Brain microvascular endothelial cell (primary cell): ENCODE measurements at regions not wholly inside any gene's neighbourhood (a gene's known extent, or its start where the extent isn't known, plus 50 kb on each side); places are given as distances from the start of the nearest gene placed in this dataset.
"Not testable (repeated sequence)": the region's sequence is repeated elsewhere in the genome, so short reads cannot be mapped to it uniquely, and the experiment has no call there.

Experiments
- DNase-seq: peaks from one replicate; pipeline ENCODE4 v3.0.0-alpha.2; 2020
- H3K27ac ChIP-seq: fragments of 250-450 bp; sonication (Bioruptor Pico); 2 replicates; pipeline ENCODE4 v1.5.1; 2020; ENCODE audit warnings: mild to moderate bottlenecking, moderate library complexity
- H3K27me3 ChIP-seq: fragments of 250-450 bp; sonication (Bioruptor Pico); replicated peaks from 2 replicates; pipeline ENCODE4 v1.5.1; 2020; ENCODE audit warnings: mild to moderate bottlenecking
- H3K36me3 ChIP-seq: fragments of 250-450 bp; sonication (Bioruptor Pico); replicated peaks from 2 replicates; pipeline ENCODE4 v1.5.1; 2020; ENCODE audit warnings: mild to moderate bottlenecking
- H3K4me3 ChIP-seq: 2 replicates; pipeline ENCODE4 v1.5.1; 2011; ENCODE audit warnings: low read depth, mild to moderate bottlenecking, control low read depth, low read length, moderate library complexity
- in situ Hi-C: cut with HindIII; loops from 2 replicates; pipeline ENCODE4 v1.10.0; 2017; ENCODE audit warnings: low sequenced_read_pairs, low pct_ligation_motif_present
- TF ChIP-seq, protein P1 (sequence below): IDR thresholded peaks from 2 replicates; pipeline ENCODE4 v1.5.1; 2011; ENCODE audit warnings: low read depth, mild to moderate bottlenecking, moderate library complexity, low read length, control low read depth, inconsistent platforms; ENCODE audit errors: missing control alignments

DNA sequence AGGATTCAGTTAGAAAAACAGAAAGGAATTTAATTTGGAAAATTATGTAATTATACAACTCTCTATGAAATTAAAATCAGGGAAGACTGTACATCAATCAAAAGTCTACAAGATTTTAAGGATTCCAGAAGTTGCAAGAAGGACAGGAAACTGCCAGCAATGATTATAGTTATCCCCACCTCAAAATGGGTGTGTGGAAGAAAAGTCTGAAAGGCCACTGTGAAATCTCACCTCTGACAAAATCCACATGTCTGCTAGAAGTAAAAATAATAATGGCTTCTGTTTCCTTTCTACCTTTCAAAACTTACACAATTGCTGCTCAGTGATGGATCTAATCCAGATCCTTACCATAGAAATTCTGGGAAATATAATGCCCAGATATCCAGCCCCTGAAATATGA is 708.1 kb upstream of the ADGRL4 start:
- TF ChIP-seq, protein P1, sequence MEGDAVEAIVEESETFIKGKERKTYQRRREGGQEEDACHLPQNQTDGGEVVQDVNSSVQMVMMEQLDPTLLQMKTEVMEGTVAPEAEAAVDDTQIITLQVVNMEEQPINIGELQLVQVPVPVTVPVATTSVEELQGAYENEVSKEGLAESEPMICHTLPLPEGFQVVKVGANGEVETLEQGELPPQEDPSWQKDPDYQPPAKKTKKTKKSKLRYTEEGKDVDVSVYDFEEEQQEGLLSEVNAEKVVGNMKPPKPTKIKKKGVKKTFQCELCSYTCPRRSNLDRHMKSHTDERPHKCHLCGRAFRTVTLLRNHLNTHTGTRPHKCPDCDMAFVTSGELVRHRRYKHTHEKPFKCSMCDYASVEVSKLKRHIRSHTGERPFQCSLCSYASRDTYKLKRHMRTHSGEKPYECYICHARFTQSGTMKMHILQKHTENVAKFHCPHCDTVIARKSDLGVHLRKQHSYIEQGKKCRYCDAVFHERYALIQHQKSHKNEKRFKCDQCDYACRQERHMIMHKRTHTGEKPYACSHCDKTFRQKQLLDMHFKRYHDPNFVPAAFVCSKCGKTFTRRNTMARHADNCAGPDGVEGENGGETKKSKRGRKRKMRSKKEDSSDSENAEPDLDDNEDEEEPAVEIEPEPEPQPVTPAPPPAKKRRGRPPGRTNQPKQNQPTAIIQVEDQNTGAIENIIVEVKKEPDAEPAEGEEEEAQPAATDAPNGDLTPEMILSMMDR: no peak
- no peak overlapping the region for H3K4me3 ChIP-seq
- in situ Hi-C loops: no loop called here
- DNase-seq: no peak
- H3K36me3 ChIP-seq: no peaks in the 10 kb centered on the region
- H3K27me3 ChIP-seq: no peaks in the 10 kb centered on the region
- H3K27ac ChIP-seq: no peak overlapping the region

DNA sequence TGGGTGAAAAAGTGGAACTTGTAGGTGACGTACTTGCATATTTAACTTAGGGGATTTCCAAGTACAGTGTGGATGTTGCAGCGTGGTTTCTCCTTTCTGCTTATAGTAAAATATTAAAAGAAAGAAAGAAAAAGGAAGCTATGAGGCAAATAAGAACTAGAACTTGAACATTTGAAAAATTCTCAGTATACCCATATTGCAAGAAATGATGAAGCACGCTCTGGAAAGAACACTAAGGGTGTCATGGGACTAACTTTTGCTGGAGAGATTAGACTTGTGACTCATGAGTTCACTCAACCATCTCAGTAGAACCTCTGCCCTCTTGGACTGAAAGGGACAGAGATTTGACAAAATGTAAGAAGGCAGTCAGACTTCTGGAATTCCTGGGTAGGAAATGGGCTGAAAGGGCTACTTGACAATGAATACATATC is 704.5 kb upstream of the ADGRL4 start:
- in situ Hi-C loops: no loop called here
- peak; percentile 10 for DNase-seq
- H3K4me3 ChIP-seq: no peak overlapping the region
- H3K36me3 ChIP-seq: no peaks in the 10 kb centered on the region
- TF ChIP-seq, protein P1: no peak
- H3K27ac ChIP-seq: no peak overlapping the region
- no peaks in the 10 kb centered on the region for H3K27me3 ChIP-seq

DNA sequence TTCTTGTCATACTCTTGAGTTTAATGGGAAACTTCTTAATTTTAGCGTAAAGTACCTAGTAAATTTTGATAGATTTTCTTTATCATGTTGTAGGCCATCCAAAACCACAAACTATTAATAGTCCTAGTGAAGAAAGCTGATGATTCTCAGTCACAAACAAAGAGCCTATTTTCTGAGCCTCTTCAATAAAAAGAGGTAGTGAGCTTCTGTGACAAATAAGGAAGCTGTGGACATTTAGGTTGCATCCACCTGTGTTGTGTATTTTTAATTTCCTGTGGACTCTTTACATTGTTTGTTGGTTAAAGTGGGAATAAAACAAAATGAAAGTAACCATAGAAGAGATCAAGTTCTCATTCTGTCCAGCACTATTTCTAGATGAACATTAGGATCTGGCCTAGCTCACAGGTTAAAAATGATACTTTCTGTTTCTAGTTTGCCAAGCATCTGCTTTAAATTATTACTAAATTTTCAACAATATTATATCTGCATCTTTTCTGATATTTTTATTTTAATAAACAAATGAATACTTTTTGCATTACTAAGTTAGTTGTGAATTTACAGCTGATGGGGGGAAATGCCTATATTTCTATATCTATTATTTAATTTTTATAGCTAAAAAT is 702.2 kb upstream of the ADGRL4 start:
- H3K36me3 ChIP-seq: no peaks in the 10 kb centered on the region
- no peak overlapping the region for H3K4me3 ChIP-seq
- in situ Hi-C loops: no loop called here
- DNase-seq: no peak
- H3K27ac ChIP-seq: no peak overlapping the region
- no peaks in the 10 kb centered on the region for H3K27me3 ChIP-seq
- TF ChIP-seq, protein P1: no peak

DNA sequence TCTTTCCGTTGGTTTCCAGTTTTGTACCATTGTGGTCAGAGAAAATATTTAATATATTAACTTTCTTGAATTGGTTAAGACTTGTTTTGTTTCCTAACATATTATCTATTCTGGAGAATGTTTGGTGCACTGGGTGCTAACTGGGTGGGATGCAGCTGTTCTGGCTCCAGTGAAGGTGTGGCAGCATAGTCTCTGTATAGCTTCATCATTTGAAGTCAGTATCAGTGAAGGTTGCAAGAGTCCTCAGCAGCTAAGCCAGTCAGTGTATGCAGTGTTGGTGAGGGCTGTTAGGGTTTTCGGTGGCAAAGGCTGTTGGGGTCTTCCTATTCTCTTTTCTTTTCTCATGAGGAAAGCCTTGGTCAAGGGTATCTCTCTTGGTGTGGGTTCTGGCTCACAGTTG is 698.7 kb upstream of the ADGRL4 start:
- Histone ChIP-seq H3K36me3 (no peaks in the 10 kb centered on the region), H3K27me3 (no peaks in the 10 kb centered on the region), H3K27ac (no peak overlapping the region), H3K4me3 (no peak overlapping the region)
- TF ChIP-seq, protein P1: no peak
- DNase-seq: no peak
- in situ Hi-C loops: no loop called here

DNA sequence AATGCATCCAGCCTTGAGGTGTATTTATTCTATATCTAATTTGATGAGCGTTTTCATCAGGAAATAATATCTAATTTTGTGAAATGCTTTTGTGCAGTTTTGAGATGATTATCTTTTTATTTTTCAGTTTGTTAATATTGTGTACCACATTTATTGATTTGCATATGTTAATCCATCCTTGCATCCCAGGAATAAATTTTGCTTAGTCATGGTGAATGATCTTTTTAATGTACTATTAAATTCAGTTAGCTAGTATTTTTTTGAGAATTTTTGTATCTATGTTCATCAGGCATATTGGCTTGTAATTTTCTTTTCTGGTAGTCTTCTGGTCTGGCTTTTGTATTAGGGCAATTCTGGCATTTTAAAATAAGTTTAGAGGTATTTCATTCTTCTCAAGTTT is 697.5 kb upstream of the ADGRL4 start:
- Histone ChIP-seq H3K27ac (no peak overlapping the region), H3K27me3 (no peaks in the 10 kb centered on the region), H3K4me3 (no peak overlapping the region), H3K36me3 (no peaks in the 10 kb centered on the region)
- in situ Hi-C loops: no loop called here
- no peak for DNase-seq
- TF ChIP-seq, protein P1: no peak

DNA sequence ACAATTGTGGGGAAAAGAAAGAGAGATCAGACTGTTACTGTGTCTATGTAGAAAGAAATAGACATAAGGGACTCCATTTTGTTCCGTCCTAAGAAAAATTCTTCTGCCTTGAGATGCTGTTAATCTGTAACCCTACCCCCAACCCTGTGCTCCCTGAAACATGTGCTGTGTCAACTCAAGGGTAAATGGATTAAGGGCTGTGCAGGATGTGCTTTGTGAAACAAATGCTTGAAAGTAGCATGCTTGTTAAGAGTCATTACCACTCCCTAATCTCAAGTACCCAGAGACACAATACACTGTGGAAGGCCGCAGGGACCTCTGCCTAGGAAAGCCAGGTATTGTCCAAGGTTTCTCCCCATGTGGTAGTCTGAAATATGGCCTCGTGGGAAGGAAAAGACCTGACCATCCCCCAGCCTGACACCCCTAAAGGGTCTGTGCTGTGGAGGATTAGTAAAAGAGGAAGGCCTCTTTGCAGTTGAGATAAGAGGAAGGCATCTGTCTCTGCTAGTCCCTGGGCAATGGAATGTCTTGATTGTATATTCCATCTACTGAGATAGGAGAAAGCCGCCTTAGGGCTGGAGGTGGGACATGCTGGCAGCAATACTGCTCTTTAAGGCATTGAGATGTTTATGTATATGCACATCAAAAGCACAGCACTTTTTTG is 695.9 kb upstream of the ADGRL4 start:
- H3K4me3 ChIP-seq, in situ Hi-C loops, H3K27ac ChIP-seq, H3K36me3 ChIP-seq, DNase-seq, H3K27me3 ChIP-seq: not testable (repeated sequence)
